ENCODE measurements at regions not wholly inside any gene's neighbourhood (a gene's known extent, or its start where the extent isn't known, plus 50 kb on each side); places are given as distances from the start of the nearest gene placed in this dataset.

DNA sequence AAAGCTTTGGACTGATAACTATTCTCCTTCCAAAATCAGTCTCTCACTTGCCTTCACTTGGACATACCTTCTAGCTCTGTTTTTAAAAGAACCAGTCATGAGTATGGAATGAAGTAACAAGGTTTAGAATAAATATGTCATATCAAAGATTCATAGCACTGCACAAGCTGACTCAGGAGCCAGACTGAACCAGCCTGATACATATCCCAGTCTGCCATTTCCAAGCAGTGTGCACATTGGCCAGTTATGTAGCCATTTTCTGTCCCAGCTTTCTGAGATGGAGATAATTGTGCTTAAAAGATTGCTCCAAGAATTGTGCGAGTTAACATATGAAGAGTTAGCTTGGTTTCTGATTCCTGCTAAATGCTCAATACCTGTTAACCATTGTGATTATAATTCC is 311.3 kb downstream of the C11orf87 start:
- H3K79me2 ChIP-seq (replicated peaks; ENCODE audit: insufficient read depth) = no peaks in the 10 kb centered on the region
- H2AFZ ChIP-seq = no peak overlapping the region
- no peak overlapping the region for H3K4me2 ChIP-seq
- no peak for DNase-seq (ENCODE audit: low spot score)
- no peaks in the 10 kb centered on the region for H4K20me1 ChIP-seq (replicated peaks; ENCODE audit: insufficient read depth)
- no peaks in the 10 kb centered on the region for H3F3A ChIP-seq (replicated peaks; ENCODE audit: low read depth)
- ATAC-seq = no peak
- peaks cover 9% of the 10 kb centered on the region; the same call in 1 of the 2 replicates for H3K4me1 ChIP-seq (ENCODE audit: insufficient read depth)
- H3K27ac Mint-ChIP-seq = no peak overlapping the region
- no peak overlapping the region for H3K27ac ChIP-seq (ENCODE audit: low read depth)
- H3K27me3 ChIP-seq (ENCODE audit: insufficient read depth) = no peaks in the 10 kb centered on the region
- no peaks in the 10 kb centered on the region for H3K36me3 Mint-ChIP-seq (ENCODE audit: low read depth)
- H3K4me3 ChIP-seq = no peak overlapping the region
- peaks cover 8% of the 10 kb centered on the region; the same call in 2 of the 3 replicates for H3K4me1 Mint-ChIP-seq
- no peaks in the 10 kb centered on the region for H3K9me2 ChIP-seq (ENCODE audit: insufficient read depth)
- H3K27me3 Mint-ChIP-seq (ENCODE audit: insufficient read depth, low read depth, poor library complexity) = peaks cover 4% of the 10 kb centered on the region
- TF ChIP-seq ZNF462 (CRISPR knock-in tag; IDR thresholded peaks at IDR 0.05) (no peak), EZH2phosphoT487 (IDR thresholded peaks at IDR 0.05; ENCODE audit: unreplicated experiment) (no peak), REST (IDR thresholded peaks at IDR 0.05; ENCODE audit: unreplicated experiment) (no peak), POLR2AphosphoS5 (IDR thresholded peaks at IDR 0.05; ENCODE audit: low read depth) (no peak), ZNF331 (CRISPR knock-in tag; IDR thresholded peaks at IDR 0.05; ENCODE audit: low read depth) (no peak), CREB1 (CRISPR knock-in tag; IDR thresholded peaks at IDR 0.05; ENCODE audit: low read depth) (no peak), NANOG (IDR thresholded peaks at IDR 0.05; ENCODE audit: borderline replicate concordance) (no peak), STAT1 (IDR thresholded peaks at IDR 0.05; ENCODE audit: unreplicated experiment) (no peak), JUNB (IDR thresholded peaks at IDR 0.05; ENCODE audit: unreplicated experiment) (no peak), ETS1 (IDR thresholded peaks at IDR 0.05) (no peak), EZH2 (IDR thresholded peaks at IDR 0.05; ENCODE audit: low read depth, unreplicated experiment) (no peak), ZNF114 (CRISPR knock-in tag; IDR thresholded peaks at IDR 0.05) (no peak)
- TF ChIP-seq, protein P1, sequence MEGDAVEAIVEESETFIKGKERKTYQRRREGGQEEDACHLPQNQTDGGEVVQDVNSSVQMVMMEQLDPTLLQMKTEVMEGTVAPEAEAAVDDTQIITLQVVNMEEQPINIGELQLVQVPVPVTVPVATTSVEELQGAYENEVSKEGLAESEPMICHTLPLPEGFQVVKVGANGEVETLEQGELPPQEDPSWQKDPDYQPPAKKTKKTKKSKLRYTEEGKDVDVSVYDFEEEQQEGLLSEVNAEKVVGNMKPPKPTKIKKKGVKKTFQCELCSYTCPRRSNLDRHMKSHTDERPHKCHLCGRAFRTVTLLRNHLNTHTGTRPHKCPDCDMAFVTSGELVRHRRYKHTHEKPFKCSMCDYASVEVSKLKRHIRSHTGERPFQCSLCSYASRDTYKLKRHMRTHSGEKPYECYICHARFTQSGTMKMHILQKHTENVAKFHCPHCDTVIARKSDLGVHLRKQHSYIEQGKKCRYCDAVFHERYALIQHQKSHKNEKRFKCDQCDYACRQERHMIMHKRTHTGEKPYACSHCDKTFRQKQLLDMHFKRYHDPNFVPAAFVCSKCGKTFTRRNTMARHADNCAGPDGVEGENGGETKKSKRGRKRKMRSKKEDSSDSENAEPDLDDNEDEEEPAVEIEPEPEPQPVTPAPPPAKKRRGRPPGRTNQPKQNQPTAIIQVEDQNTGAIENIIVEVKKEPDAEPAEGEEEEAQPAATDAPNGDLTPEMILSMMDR (conservative IDR thresholded peaks at IDR 0.05; ENCODE audit: low read depth in 2 of 2) = no peak
- no peaks in the 10 kb centered on the region for H3K9me3 Mint-ChIP-seq
- no peaks in the 10 kb centered on the region for H3K36me3 ChIP-seq (ENCODE audit: insufficient read depth)
- no peak overlapping the region for H3K4me3 Mint-ChIP-seq
